ENCODE measurements at regions not wholly inside any gene's neighbourhood (a gene's known extent, or its start where the extent isn't known, plus 50 kb on each side); places are given as distances from the start of the nearest gene placed in this dataset.

GRCh38 chrX:125202591-125203248 lies 117.0 kb upstream of the TEX13C start:
- Mint-ChIP-seq H3K27me3 (peaks cover 70% of the 10 kb centered on the region), H3K27ac (no peak overlapping the region), H3K4me1 (ENCODE audit: low read depth) (peaks cover 13% of the 10 kb centered on the region), H3K9me3 (ENCODE audit: low read depth) (no peaks in the 10 kb centered on the region), H3K36me3 (ENCODE audit: insufficient read depth) (no peaks in the 10 kb centered on the region), H3K4me3 (ENCODE audit: low read depth) (peak overlapping the region; percentile 72)
- TF ChIP-seq, protein P1, sequence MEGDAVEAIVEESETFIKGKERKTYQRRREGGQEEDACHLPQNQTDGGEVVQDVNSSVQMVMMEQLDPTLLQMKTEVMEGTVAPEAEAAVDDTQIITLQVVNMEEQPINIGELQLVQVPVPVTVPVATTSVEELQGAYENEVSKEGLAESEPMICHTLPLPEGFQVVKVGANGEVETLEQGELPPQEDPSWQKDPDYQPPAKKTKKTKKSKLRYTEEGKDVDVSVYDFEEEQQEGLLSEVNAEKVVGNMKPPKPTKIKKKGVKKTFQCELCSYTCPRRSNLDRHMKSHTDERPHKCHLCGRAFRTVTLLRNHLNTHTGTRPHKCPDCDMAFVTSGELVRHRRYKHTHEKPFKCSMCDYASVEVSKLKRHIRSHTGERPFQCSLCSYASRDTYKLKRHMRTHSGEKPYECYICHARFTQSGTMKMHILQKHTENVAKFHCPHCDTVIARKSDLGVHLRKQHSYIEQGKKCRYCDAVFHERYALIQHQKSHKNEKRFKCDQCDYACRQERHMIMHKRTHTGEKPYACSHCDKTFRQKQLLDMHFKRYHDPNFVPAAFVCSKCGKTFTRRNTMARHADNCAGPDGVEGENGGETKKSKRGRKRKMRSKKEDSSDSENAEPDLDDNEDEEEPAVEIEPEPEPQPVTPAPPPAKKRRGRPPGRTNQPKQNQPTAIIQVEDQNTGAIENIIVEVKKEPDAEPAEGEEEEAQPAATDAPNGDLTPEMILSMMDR (IDR thresholded peaks at IDR 0.05; ENCODE audit: unreplicated experiment): no peak
- DNase-seq (ENCODE audit: low spot score, unreplicated experiment): no peak

DNA sequence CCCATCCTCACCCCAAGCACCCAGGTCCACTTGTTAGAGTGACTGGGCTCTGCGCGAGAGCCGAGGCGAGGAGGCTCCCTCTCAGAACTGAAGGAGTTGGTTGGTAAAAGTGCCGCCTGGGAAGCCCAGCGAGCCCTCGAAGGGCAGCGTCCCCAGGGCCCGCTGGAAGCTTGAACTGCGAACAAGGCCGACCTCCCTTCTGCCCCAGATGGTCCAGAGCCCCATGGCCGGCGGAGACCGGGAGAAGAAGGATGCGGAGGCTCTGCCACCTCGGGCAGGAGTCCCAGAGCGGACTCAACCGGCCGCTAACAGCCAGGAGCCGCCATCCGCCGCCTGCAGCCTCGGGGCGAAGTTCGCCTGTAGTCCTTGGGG lies 116.3 kb upstream of the TEX13C start:
- H3K9me3 Mint-ChIP-seq (ENCODE audit: low read depth): no peaks in the 10 kb centered on the region
- peaks cover 71% of the 10 kb centered on the region for H3K27me3 Mint-ChIP-seq
- no peak for DNase-seq (ENCODE audit: low spot score, unreplicated experiment)

DNA sequence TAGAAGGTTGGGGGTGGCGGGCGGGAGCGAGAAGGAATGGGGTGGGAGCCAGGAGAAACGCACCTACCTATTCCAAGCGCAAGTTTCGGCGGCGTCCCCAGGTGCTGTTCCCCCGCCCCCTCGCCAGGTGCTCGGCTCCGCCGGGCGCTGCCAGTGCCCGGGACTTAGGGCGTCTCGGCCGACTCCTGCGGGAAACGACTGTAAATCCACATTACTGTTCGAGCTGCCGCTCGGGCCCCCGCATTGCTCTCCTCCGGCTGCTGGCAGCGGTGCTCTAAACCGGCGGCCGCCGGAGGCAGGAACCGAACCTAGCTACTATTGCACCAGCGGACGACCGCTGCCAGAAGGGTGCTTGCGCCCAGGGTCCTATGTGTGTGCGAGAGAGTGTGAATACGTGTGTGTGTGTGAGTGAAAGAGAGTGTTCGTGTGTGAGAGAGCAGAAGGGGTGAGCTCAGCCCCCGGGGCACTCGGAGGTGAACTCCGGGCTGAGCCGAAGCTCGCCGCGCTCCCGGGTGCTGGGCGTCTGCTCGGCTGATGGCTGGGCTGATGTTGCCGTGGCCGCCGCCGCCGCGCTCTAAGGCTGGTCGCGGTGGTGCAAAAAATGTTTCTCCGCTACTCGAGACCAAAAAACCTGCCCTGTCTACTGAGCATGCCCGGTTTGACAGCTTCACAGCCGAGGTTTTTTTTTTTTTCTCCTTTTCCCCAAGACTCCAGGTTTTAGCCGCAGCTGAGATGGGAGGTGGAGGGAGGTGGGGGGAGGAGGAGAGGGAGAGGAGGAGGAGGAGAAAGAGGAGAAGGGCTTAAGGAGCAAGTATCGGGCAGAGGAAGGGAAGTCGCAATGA lies 115.7 kb upstream of the TEX13C start:
- Mint-ChIP-seq H3K36me3 (ENCODE audit: insufficient read depth) (no peaks in the 10 kb centered on the region), H3K4me3 (ENCODE audit: low read depth) (peak overlapping the region; percentile 72), H3K27me3 (peaks cover 68% of the 10 kb centered on the region), H3K9me3 (ENCODE audit: low read depth) (no peaks in the 10 kb centered on the region), H3K4me1 (ENCODE audit: low read depth) (peaks cover 13% of the 10 kb centered on the region), H3K27ac (no peak overlapping the region)
- DNase-seq (ENCODE audit: low spot score, unreplicated experiment): peak; percentile 26
- TF ChIP-seq, protein P1 (IDR thresholded peaks at IDR 0.05; ENCODE audit: unreplicated experiment): no peak

More for the DNA sequence above, 116.3 kb upstream of the TEX13C start:
- H3K27ac Mint-ChIP-seq: no peak overlapping the region
- TF ChIP-seq, protein P1 (IDR thresholded peaks at IDR 0.05; ENCODE audit: unreplicated experiment): no peak
- no peaks in the 10 kb centered on the region for H3K36me3 Mint-ChIP-seq (ENCODE audit: insufficient read depth)
- H3K4me1 Mint-ChIP-seq (ENCODE audit: low read depth): peaks cover 13% of the 10 kb centered on the region
- H3K4me3 Mint-ChIP-seq (ENCODE audit: low read depth): peak overlapping the region; percentile 72

GRCh38 chrX:125204681-125205132 lies 115.0 kb upstream of the TEX13C start:
- H3K27ac Mint-ChIP-seq: peak overlapping the region; percentile 37
- H3K9me3 Mint-ChIP-seq (ENCODE audit: low read depth): no peaks in the 10 kb centered on the region
- peak overlapping the region; percentile 72 for H3K4me3 Mint-ChIP-seq (ENCODE audit: low read depth)
- TF ChIP-seq, protein P1 (IDR thresholded peaks at IDR 0.05; ENCODE audit: unreplicated experiment): no peak
- peaks cover 64% of the 10 kb centered on the region for H3K27me3 Mint-ChIP-seq
- no peaks in the 10 kb centered on the region for H3K36me3 Mint-ChIP-seq (ENCODE audit: insufficient read depth)
- H3K4me1 Mint-ChIP-seq (ENCODE audit: low read depth): peaks cover 13% of the 10 kb centered on the region
- no peak for DNase-seq (ENCODE audit: low spot score, unreplicated experiment)

DNA sequence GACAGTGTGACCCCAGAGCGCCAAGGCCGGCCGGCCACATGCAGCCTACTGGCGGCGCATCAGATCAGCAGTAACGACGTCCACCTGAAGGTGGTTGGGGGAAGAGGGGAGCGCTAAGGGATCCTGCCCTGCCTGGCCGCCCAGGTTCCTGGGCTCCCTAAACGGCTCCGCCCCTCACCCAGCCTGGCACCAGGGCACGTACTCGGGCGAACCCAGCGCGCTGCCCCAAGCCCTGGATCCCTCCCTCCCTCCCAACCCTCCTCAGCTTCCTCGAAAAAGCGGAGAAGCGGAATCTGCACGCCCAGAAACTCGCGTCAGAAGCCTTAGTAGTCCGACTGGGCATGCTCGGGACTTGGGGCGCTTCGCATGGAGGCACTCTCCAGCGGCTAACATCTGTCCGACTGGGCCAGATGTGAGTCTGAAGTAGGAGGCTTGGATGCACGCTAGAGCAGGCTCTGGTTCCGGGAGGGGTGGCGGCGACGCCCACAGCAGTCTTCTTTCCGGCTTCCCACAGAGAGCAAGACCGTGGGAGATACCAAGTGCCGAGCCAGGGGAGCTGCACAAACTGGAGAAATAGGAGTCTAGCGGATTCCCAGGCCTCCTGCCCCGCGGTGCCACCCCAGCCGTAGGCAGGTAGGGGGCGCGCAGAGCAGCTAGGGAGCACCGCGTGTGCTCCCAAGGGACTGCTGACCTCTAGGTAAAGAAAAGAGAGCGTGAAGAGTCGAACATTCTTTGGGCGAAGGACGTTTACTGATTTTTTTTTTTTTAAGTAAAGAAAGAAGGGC lies 114.3 kb upstream of the TEX13C start:
- peaks cover 13% of the 10 kb centered on the region for H3K4me1 Mint-ChIP-seq (ENCODE audit: low read depth)
- peak overlapping the region; percentile 72 for H3K4me3 Mint-ChIP-seq (ENCODE audit: low read depth)

More for the DNA sequence above, 114.3 kb upstream of the TEX13C start:
- Mint-ChIP-seq H3K27ac (no peak overlapping the region), H3K36me3 (ENCODE audit: insufficient read depth) (no peaks in the 10 kb centered on the region), H3K9me3 (ENCODE audit: low read depth) (no peaks in the 10 kb centered on the region), H3K27me3 (peaks cover 61% of the 10 kb centered on the region)
- TF ChIP-seq, protein P1 (IDR thresholded peaks at IDR 0.05; ENCODE audit: unreplicated experiment): peak; percentile 58
- peak; percentile 48 for DNase-seq (ENCODE audit: low spot score, unreplicated experiment)
